HepG2 (cell line): ENCODE measurements at regions not wholly inside any gene's neighbourhood (a gene's known extent, or its start where the extent isn't known, plus 50 kb on each side); places are given as distances from the start of the nearest gene placed in this dataset.

ENCODE experiments used
- CTCF ChIP-seq: sonication (generic); formaldehyde crosslinking; IDR thresholded peaks from 2 replicates; pipeline ENCODE4 v1.5.0; 2020; ENCODE audit warnings: mild to moderate bottlenecking, missing genetic modification reagents, moderate library complexity
- KDM3A ChIP-seq: IDR thresholded peaks from 2 replicates; pipeline ENCODE4 v1.6.1; 2018; ENCODE audit warnings: low read depth, missing compliant biosample characterization
- MAX ChIP-seq: IDR thresholded peaks from 2 replicates; pipeline ENCODE4 v1.6.1; 2012; ENCODE audit warnings: inconsistent platforms
- MIER2 ChIP-seq: IDR thresholded peaks from 2 replicates; pipeline ENCODE4 v1.6.1; 2016; ENCODE audit warnings: missing biosample characterization, missing genetic modification reagents
- MTF1 ChIP-seq: sonication (generic); formaldehyde crosslinking; IDR thresholded peaks from 2 replicates; pipeline ENCODE4 v1.5.0; 2020; ENCODE audit warnings: missing genetic modification reagents
- SP1 ChIP-seq, 2 experiments: fragments of 450-650 bp in 1 of 2; sonication (generic) in 1 of 2; formaldehyde crosslinking in 1 of 2; IDR thresholded peaks; 2 replicates each; pipeline versions ENCODE4 v1.4.0 to v1.6.1; 2016 to 2020; ENCODE audit warnings: missing genetic modification reagents in 1 of 2
- ZHX1 ChIP-seq: sonication (generic); formaldehyde crosslinking; IDR thresholded peaks from 2 replicates; pipeline ENCODE4 v1.8.1; 2022; ENCODE audit warnings: low read depth, mild to moderate bottlenecking, missing genetic modification reagents
- ZNF274 ChIP-seq: sonication (generic); formaldehyde crosslinking; IDR thresholded peaks from 2 replicates; pipeline ENCODE4 v1.5.1; 2020; ENCODE audit warnings: mild to moderate bottlenecking, missing genetic modification reagents

GRCh38 chrY:21240662-21241310 is 270.4 kb upstream of the RBMY1B start:
- no peak for TF ChIP-seq CTCF
- TF ChIP-seq MTF1 (CRISPR knock-in tag): no peak
- TF ChIP-seq KDM3A: no peak
- TF ChIP-seq MIER2: no peak
- TF ChIP-seq ZNF274 (CRISPR knock-in tag): no peak
- no peak for TF ChIP-seq MAX
- TF ChIP-seq ZHX1 (CRISPR knock-in tag): no peak
- TF ChIP-seq SP1 (IDR thresholded peaks at IDR 0.05): no peak
- TF ChIP-seq SP1 (CRISPR knock-in tag; IDR thresholded peaks at IDR 0.05): no peak
